GM18867 (cell line): ENCODE measurements at regions not wholly inside any gene's neighbourhood (a gene's known extent, or its start where the extent isn't known, plus 50 kb on each side); places are given as distances from the start of the nearest gene placed in this dataset.

Experiments
- ATAC-seq: cut with Tn5 transposase; IDR thresholded peaks from one replicate; pipeline ENCODE4 v1.9.1; 2021; ENCODE audit warnings: mild to moderate bottlenecking, moderate library complexity; ENCODE audit not compliant: unreplicated experiment

DNA sequence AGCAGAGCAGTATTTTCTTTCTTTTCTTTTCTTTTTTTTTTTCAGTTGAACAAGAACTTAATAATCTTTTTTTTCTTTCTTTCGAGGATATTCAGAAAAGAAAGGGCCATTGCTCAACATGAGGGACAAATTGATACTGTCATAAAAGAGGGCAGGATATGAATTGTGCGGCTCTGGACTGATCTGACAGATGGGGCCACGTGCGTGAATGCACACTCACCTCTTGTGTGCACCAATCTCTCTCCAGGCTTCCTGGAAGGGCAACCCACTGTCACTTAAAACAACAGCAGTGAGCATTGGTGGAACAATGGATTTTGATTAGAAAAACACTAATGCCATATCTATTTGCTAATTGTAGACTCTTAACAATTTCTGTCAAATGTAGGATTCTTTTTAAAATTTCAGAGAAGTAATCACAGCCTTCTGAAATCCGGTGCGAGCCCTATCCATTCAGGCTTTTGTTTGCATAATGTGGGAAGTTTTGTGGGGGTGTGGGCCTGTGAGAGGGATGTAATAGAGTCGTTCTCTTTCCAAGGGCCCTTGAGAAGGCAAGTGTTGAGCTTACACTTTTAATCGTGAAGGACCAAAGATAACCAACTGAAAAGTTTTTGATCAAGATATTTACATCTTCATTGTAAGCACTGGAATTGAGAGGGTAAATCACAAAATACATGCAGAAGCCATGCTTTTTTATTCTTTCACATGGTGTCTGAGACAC is 298.8 kb downstream of the SP3 start:
- ATAC-seq, result no peak

- no peak for ATAC-seq
These were observed 298.2 kb downstream of the SP3 start for GRCh38 chr2:173667014-173667413.

GRCh38 chr2:173667415-173667814 is 297.8 kb downstream of the SP3 start:
- no peak for ATAC-seq

- no peak for ATAC-seq
These were observed 295.8 kb downstream of the SP3 start for GRCh38 chr2:173669271-173669853.

DNA sequence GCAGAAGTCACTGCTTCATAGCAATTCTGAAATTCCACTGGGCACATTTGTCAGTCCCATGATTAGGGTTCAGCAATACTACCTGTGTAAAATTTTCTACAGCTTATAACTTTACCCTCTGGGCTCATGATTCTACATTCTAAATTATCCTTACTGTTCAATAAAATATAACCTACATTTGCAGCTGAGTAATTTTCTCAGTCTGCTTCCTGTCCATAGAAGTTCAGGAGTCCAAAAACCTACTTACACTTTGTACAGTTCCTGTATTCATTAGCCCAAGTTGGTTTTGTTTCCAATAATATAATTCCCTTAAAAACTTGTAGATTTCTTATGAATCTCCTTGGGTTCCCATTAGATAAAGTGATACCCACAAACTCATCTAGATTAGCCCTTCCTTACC is 295.3 kb downstream of the SP3 start:
- no peak for ATAC-seq

DNA sequence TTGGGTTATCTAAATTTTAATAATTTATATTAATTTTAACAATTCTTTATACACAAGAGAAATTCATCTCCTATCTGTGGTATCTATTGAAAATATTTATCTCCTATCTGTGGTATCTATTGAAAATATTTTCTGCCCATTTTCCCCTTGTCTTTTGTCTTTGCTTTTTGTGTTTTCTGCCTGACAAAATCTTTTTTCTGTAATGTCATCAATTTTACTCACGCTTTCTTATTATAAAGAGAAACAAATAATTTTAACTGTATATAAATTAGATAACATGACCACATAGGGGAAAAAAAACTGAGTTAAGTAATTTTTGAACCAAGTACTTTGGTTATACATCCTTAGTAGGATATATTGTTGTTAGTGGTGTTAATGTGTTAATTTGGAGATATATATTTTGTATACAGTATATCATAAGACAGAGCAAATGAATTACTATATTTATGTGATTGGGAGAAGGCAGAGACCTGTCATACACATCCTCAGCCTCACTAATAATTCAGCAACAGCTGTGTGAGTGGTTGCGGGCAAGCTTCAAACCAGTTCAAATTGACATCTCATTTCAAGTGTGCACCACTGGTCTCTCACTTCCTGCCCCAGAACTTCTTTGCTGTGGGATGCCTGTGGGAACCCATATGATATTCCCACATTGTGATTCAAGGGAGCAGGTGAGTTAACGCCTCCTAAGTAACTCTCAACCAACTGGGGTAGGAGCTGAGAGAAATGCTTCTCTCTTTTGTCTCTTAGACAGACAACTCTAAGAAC is 292.4 kb downstream of the SP3 start:
- ATAC-seq, result no peak

DNA sequence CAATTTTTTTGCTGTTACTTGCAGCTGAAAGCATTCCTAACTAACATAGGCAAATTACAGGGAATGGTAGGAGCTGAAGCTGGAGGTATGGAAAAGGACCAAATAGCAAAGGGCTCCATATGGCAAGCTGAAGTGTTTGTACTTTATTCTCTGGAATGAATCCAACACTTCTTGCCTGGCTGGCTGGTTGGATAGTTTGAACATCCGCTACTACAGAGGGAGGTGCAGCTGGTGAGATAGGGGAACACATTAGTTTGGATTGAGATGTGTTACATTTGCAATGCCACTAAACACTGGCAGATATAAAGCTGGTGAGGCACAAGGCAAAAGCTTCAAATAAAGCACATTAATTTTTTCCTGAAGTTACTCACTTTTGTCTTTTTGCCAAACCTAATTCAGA is 291.5 kb downstream of the SP3 start:
- no peak for ATAC-seq

DNA sequence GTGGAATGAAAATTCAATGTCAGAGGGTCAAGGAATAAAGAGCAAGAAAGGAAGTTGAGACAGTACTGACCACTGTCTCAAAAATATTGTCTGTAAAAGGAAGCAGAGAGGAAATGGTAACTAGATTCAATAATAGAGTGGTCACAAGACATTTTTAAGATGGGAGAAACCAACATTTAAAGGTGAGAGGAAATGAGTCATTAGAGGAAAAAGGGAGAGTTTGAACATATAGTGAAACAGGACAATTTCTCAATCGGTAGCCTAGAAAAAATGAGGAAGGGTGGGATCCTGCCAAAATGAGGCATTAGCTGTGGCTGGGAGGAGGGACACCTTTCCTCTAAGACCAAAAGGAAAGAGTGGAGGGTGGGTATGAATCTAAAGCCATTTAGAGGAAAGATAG is 288.5 kb downstream of the SP3 start:
- ATAC-seq, result no peak

- no peak for ATAC-seq
These were observed 287.0 kb downstream of the SP3 start for GRCh38 chr2:173678186-173678585.

DNA sequence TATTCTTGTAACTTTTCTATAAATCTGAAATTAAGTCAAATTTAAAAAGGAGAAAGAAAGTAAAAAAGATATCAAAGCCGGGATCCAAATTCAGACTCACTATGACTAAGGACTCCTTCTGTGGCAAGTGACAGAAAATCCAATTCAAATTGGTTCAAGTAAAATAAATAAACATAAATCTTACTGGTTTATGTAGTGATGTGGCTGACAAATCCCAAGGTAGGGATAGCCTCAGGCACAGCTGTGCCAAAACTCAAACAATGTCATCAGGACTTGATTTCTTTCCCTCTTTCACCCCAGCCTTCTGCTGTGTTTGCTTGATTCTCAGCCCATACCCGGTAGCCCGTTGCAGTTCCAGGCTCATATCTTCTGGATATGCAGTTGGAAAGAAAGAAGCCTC is 284.6 kb downstream of the SP3 start:
- no peak for ATAC-seq

DNA sequence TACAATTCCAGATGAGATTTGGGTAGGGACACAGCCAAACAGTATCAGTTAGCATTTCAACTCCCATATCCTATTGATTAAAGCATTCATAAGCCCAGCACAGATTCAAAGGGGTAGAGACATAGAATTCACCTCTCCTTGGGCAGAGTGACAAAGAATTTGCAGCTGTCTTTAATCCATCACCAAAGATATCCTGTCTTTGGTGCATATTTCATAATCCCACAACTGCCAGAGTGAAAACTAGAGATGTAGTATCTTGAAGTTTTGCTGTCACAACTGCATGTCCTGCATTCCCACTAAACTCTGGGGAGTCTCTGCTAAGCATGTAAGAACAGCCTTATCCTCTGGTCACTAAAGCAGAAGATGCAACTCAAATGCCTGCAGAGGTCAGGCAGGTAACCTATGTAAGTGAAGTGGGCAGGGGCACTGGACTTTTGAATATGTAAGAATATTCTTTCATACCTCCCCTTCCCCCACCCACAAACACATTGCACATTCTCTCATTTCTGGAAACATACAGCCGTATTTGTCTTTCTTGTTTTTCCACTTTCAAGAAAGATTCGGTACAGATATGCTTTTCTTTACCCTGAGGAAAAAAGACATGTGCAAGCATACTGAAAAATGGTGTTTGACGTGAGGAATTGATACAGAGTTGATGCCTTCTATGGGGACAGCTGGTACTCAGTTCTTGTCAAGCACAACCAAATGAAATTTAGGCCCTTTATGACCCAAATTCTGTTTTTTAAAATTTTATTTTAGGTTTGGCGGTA is 283.1 kb downstream of the SP3 start:
- no peak for ATAC-seq

DNA sequence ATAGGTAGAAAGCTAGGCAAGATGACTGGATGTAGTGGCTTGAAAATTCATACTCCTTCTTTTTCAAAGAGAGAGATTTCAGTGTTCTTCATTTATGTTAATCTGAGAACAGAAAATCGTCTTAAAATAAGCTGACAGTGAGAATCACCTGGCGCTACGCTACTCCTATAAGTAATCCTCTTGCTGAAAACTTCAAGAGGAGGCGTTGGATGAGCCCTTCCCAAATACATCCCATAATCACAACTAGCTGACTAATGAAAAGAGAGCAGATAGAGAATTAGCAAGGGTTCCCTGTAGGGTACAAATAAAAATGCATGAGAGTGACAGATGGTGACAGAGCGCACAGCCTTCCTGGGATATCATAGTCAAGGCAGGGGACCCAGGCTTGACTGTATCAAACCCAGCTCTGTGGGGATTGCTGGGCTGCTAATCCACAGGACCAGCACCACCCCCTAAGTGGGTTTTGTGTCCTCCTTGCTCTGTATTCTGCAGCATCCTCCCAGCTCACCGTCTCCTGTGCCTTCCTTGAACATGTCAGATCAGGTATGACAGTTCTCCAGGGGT is 280.2 kb downstream of the SP3 start:
- ATAC-seq, result no peak

DNA sequence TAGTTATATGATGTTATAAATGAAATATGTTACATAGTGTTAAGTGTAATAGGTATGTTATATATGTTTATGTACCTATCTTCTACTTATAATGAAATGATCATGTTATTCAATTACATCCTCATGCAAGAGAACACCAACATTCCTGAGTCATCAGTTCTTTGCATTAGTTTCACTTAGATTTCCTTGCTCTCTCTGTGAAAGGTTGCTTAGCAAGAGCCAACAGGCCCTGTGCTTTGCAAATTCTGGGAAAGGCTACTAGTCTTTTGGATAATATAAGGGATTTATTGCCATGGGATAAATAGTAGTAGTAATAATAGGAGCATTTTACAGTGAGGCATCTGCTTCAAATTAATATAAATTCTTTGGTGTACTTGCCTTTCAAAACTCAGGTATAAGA is 274.8 kb downstream of the SP3 start:
- ATAC-seq, result no peak

DNA sequence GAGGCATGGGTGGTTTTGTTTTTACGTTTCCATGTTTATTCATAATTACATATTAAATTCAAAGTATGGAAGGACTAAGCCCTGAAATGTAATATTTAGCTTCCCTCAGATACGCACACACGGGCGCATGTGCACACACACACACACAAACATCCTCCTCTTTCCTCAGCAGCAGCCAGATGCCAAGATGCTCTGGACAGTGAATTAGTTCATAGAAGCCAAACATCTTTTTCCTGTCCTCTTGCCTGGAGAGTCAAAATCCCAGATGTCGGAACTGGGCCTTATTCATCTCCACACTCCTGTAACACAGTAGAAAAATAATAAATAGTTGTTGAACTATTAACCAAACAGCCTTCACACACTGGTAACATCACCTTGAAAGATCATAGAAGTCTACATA is 273.1 kb downstream of the SP3 start:
- no peak for ATAC-seq

DNA sequence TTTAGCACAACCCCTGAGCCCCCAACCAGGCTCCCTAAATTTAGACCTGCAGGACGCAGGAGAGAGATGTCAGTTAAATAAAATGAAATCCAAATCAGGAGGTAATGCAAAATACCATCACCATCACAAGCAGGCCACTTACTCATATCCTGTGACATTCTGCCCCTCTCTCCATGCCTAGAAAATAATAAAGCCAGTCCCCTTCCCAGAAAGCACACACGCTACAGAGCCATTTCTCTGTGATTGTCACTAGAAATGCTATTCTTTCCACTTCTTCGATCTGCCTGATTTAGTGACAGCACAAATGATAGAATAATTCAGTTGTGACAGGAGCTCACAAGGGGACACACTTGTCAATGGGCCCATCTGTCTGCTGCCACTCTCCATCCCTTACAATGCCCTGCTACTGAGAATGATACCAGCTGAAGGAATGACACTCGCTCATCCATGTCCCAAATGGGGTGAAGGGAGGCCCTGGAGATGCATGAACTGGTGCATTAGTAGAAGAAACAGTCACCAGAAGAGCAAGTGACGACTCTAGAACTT is 272.1 kb downstream of the SP3 start:
- ATAC-seq, result no peak

DNA sequence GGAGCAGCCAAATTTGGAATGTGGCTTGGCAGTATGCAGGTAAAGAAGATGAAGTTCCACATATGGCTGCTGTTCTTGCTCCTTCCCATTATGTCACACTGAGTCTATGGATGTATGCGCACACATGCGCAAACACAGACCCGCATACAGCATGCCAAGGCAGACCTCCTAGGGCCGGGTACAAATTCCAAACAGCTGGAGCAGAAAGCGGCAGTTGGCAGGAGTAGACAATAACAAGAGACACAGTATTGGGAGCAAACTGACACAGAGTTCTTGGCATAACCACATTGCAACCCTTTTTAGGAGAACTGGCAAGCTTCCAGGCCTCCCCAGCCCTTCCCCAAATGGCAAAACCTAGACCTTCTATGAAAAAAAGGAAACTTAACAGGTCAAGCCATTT is 268.9 kb downstream of the SP3 start:
- ATAC-seq, result no peak

GRCh38 chr2:173697929-173698328 is 267.2 kb downstream of the SP3 start:
- ATAC-seq, result no peak

DNA sequence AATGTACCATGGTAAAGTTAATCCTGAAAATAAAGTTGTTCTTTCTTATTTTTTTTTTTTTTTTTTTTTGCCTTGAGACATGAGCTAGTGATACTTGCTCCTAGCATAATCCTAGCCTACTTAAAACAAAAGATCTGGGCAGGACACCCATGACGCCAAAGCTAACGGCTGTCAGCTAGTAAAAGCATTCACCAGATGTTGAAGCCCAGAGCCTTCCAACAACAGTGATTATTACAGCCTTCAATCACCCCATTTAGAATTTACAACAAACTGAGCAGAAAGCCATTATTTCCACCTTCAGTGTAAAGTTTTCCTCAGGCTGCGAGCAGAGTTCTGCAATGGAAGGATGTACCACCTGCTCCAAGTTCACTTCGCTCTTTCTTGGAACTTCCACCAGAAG is 259.5 kb downstream of the SP3 start:
- ATAC-seq, result no peak

DNA sequence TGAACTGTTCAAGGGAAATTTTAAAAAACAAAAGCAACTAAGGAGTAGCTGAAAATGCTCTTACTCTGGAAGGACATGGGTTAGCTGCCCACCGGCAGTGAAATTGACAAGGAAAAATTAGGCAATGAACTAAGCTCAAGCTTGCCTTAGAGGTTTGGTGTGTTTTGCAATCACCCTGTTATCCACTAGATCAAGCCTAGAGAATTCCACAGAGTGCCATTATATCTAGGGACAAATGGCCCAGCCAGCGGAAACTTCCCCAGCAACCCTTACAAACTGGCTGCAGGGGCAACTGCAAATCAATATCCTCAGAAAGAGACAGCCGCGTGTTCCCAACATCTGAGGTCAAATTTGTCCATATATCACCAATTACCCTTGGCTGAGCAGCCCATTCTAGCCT is 258.2 kb downstream of the SP3 start:
- ATAC-seq, result no peak

GRCh38 chr2:173708806-173709205 is 256.4 kb downstream of the SP3 start:
- no peak for ATAC-seq

DNA sequence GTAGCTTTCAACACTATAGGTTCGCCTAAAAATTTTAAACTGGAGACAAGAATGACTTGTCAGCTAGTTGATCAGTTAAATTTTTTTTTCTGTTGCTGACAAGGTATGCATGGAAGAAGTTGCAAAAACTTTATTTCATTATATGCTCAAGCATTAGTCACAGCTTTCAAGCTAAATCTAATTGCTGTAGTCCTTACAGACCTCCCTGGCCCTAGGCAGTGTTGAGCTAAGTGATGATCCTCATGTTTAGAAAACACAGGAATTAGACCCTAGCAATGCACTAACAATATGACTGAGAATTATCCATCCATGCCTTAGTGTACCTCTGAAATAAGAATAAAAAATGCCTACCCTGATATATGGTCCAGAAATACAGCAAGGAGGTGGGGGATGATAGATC is 253.4 kb downstream of the SP3 start:
- ATAC-seq, result no peak
